22Rv1 (cell line): ENCODE measurements at regions not wholly inside any gene's neighbourhood (a gene's known extent, or its start where the extent isn't known, plus 50 kb on each side); places are given as distances from the start of the nearest gene placed in this dataset.

Experiments
- H3K27ac ChIP-seq: fragments of 450-650 bp; 2 replicates; pipeline ENCODE4 v1.5.1; 2017
- CTCF ChIP-seq: fragments of 450-650 bp; IDR thresholded peaks from 2 replicates; pipeline ENCODE4 v1.5.1; 2017; ENCODE audit warnings: mild to moderate bottlenecking
- ZFX ChIP-seq: fragments of 450-650 bp; IDR thresholded peaks from 2 replicates; pipeline ENCODE4 v1.6.1; 2017; ENCODE audit warnings: antibody characterized with exemption, borderline replicate concordance

- H3K27ac ChIP-seq: no peak overlapping the region
- TF ChIP-seq ZFX (no peak), CTCF (no peak)
Measured at GRCh38 chr13:107434347-107434746, 781.0 kb downstream of the LIG4 start.

GRCh38 chr13:107427536-107427935 lies 787.8 kb downstream of the LIG4 start:
- no peak overlapping the region for H3K27ac ChIP-seq
- TF ChIP-seq CTCF (no peak), ZFX (no peak)

GRCh38 chr13:107422421-107422820 lies 792.9 kb downstream of the LIG4 start:
- H3K27ac ChIP-seq: no peak overlapping the region
- TF ChIP-seq ZFX (no peak), CTCF (no peak)

GRCh38 chr13:107421951-107422350 lies 793.4 kb downstream of the LIG4 start:
- no peak overlapping the region for H3K27ac ChIP-seq
- TF ChIP-seq CTCF: no peak
- no peak for TF ChIP-seq ZFX

- H3K27ac ChIP-seq: no peak overlapping the region
- no peak for TF ChIP-seq ZFX
- TF ChIP-seq CTCF: no peak
Measured at GRCh38 chr13:107421028-107421427, 794.3 kb downstream of the LIG4 start.

GRCh38 chr13:107413005-107413404 lies 802.3 kb downstream of the LIG4 start:
- H3K27ac ChIP-seq: no peak overlapping the region
- TF ChIP-seq CTCF (no peak), ZFX (no peak)

- H3K27ac ChIP-seq: no peak overlapping the region
- TF ChIP-seq ZFX: no peak
- TF ChIP-seq CTCF: no peak
Measured at GRCh38 chr13:107407074-107407473, 808.3 kb downstream of the LIG4 start.
